ENCODE measurements at regions not wholly inside any gene's neighbourhood (a gene's known extent, or its start where the extent isn't known, plus 50 kb on each side); places are given as distances from the start of the nearest gene placed in this dataset.

GRCh38 chr9:18330401-18331309 is 143.3 kb upstream of the ADAMTSL1 start:
- TF ChIP-seq POLR2A (IDR thresholded peaks at IDR 0.05): no peak
- TF ChIP-seq CTCF (IDR thresholded peaks at IDR 0.05): no peak

All from heart left ventricle (tissue), 13 donors.